ENCODE measurements at regions not wholly inside any gene's neighbourhood (a gene's known extent, or its start where the extent isn't known, plus 50 kb on each side); places are given as distances from the start of the nearest gene placed in this dataset.

- no peak for DNase-seq (ENCODE audit: low spot score)
- Histone ChIP-seq H3K27me3 (replicated peaks; ENCODE audit: insufficient read depth) (no peaks in the 10 kb centered on the region), H3K4me3 (no peak overlapping the region), H3K9me3 (no peaks in the 10 kb centered on the region), H3K36me3 (no peaks in the 10 kb centered on the region), H3K27ac (no peak overlapping the region), H3K4me1 (replicated peaks) (no peaks in the 10 kb centered on the region)
- WGBS: 71% methylated on average over 2 of the region's 2 CpGs
- TF ChIP-seq CTCF (IDR thresholded peaks at IDR 0.05) (no peak), POLR2A (IDR thresholded peaks at IDR 0.05) (no peak), POLR2AphosphoS5 (IDR thresholded peaks at IDR 0.05) (no peak)
- intact Hi-C loops (cut with DNase I): no loop called here
Measured at GRCh38 chr15:36478561-36478960, 100.9 kb upstream of the CDIN1 start.

- Histone ChIP-seq H3K4me1 (replicated peaks) (no peaks in the 10 kb centered on the region), H3K9me3 (no peaks in the 10 kb centered on the region), H3K4me3 (no peak overlapping the region), H3K27ac (no peak overlapping the region), H3K27me3 (replicated peaks; ENCODE audit: insufficient read depth) (no peaks in the 10 kb centered on the region), H3K36me3 (no peaks in the 10 kb centered on the region)
- 72% methylated on average over 9 of the region's 9 CpGs for WGBS
- TF ChIP-seq POLR2AphosphoS5 (IDR thresholded peaks at IDR 0.05) (no peak), POLR2A (IDR thresholded peaks at IDR 0.05) (no peak), CTCF (IDR thresholded peaks at IDR 0.05) (no peak)
- intact Hi-C loops (cut with DNase I): no loop called here
- DNase-seq (ENCODE audit: low spot score): no peak
Measured at GRCh38 chr15:36479200-36479896, 100.1 kb upstream of the CDIN1 start.

- H3K27me3 ChIP-seq (replicated peaks; ENCODE audit: insufficient read depth): no peaks in the 10 kb centered on the region
- H3K36me3 ChIP-seq: no peaks in the 10 kb centered on the region
- no peaks in the 10 kb centered on the region for H3K4me1 ChIP-seq (replicated peaks)
- intact Hi-C loops (cut with DNase I): no loop called here
- 98% methylated on average over 1 of the region's 1 CpG for WGBS
- DNase-seq (ENCODE audit: low spot score): no peak
- H3K27ac ChIP-seq: no peak overlapping the region
- TF ChIP-seq POLR2A (IDR thresholded peaks at IDR 0.05) (no peak), CTCF (IDR thresholded peaks at IDR 0.05) (no peak), POLR2AphosphoS5 (IDR thresholded peaks at IDR 0.05) (no peak)
- H3K4me3 ChIP-seq: no peak overlapping the region
- H3K9me3 ChIP-seq: no peaks in the 10 kb centered on the region
Measured at GRCh38 chr15:36481156-36481555, 98.3 kb upstream of the CDIN1 start.

- H3K36me3 ChIP-seq: no peaks in the 10 kb centered on the region
- no peaks in the 10 kb centered on the region for H3K27me3 ChIP-seq (replicated peaks; ENCODE audit: insufficient read depth)
- intact Hi-C loops (cut with DNase I): no loop called here
- DNase-seq (ENCODE audit: low spot score): no peak
- no peak overlapping the region for H3K4me3 ChIP-seq
- WGBS: 97% methylated on average over 1 of the region's 1 CpG
- no peaks in the 10 kb centered on the region for H3K9me3 ChIP-seq
- H3K27ac ChIP-seq: no peak overlapping the region
- H3K4me1 ChIP-seq (replicated peaks): no peaks in the 10 kb centered on the region
- TF ChIP-seq POLR2AphosphoS5 (IDR thresholded peaks at IDR 0.05): no peak
- no peak for TF ChIP-seq POLR2A (IDR thresholded peaks at IDR 0.05)
- TF ChIP-seq CTCF (IDR thresholded peaks at IDR 0.05): no peak
Measured at GRCh38 chr15:36483409-36483808, 96.0 kb upstream of the CDIN1 start.

- no peaks in the 10 kb centered on the region for H3K9me3 ChIP-seq
- H3K27ac ChIP-seq: no peak overlapping the region
- H3K4me3 ChIP-seq: no peak overlapping the region
- no peaks in the 10 kb centered on the region for H3K36me3 ChIP-seq
- no peaks in the 10 kb centered on the region for H3K4me1 ChIP-seq (replicated peaks)
- WGBS: 66% methylated on average over 2 of the region's 2 CpGs
- intact Hi-C loops (cut with DNase I): no loop called here
- TF ChIP-seq POLR2AphosphoS5 (IDR thresholded peaks at IDR 0.05): no peak
- no peak for TF ChIP-seq POLR2A (IDR thresholded peaks at IDR 0.05)
- TF ChIP-seq CTCF (IDR thresholded peaks at IDR 0.05): no peak
- no peaks in the 10 kb centered on the region for H3K27me3 ChIP-seq (replicated peaks; ENCODE audit: insufficient read depth)
- DNase-seq (ENCODE audit: low spot score): no peak
Measured at GRCh38 chr15:36484038-36484778, 95.2 kb upstream of the CDIN1 start.

All from prostate gland (tissue), 2 donors.